ENCODE measurements at regions not wholly inside any gene's neighbourhood (a gene's known extent, or its start where the extent isn't known, plus 50 kb on each side); places are given as distances from the start of the nearest gene placed in this dataset.

- no peak for DNase-seq (ENCODE audit: low read depth)
- TF ChIP-seq CTCF (conservative IDR thresholded peaks at IDR 0.05; ENCODE audit: low read depth, low read length): no peak
- no peak overlapping the region for H3K4me3 ChIP-seq (ENCODE audit: low read length)
Measured at GRCh38 chr4:35900286-35901243, 343.7 kb downstream of the ARAP2 start.

- TF ChIP-seq CTCF (conservative IDR thresholded peaks at IDR 0.05; ENCODE audit: low read depth, low read length): no peak
- DNase-seq (ENCODE audit: low read depth): no peak
- no peak overlapping the region for H3K4me3 ChIP-seq (ENCODE audit: low read length)
Measured at GRCh38 chr4:35912174-35912573, 332.1 kb downstream of the ARAP2 start.

- TF ChIP-seq CTCF (conservative IDR thresholded peaks at IDR 0.05; ENCODE audit: low read depth, low read length): no peak
- DNase-seq (ENCODE audit: low read depth): no peak
- H3K4me3 ChIP-seq (ENCODE audit: low read length): no peak overlapping the region
Measured at GRCh38 chr4:35918491-35918977, 325.8 kb downstream of the ARAP2 start.

- H3K4me3 ChIP-seq (ENCODE audit: low read length): no peak overlapping the region
- DNase-seq (ENCODE audit: low read depth): no peak
- no peak for TF ChIP-seq CTCF (conservative IDR thresholded peaks at IDR 0.05; ENCODE audit: low read depth, low read length)
Measured at GRCh38 chr4:35925806-35926205, 318.5 kb downstream of the ARAP2 start.

- no peak for TF ChIP-seq CTCF (conservative IDR thresholded peaks at IDR 0.05; ENCODE audit: low read depth, low read length)
- no peak overlapping the region for H3K4me3 ChIP-seq (ENCODE audit: low read length)
- no peak for DNase-seq (ENCODE audit: low read depth)
Measured at GRCh38 chr4:35926788-35927187, 317.5 kb downstream of the ARAP2 start.

- H3K4me3 ChIP-seq (ENCODE audit: low read length): no peak overlapping the region
- TF ChIP-seq CTCF (conservative IDR thresholded peaks at IDR 0.05; ENCODE audit: low read depth, low read length): no peak
- DNase-seq (ENCODE audit: low read depth): no peak
Measured at GRCh38 chr4:35933901-35934300, 310.4 kb downstream of the ARAP2 start.

All from retinal pigment epithelial cell (primary cell).